ENCODE measurements at regions not wholly inside any gene's neighbourhood (a gene's known extent, or its start where the extent isn't known, plus 50 kb on each side); places are given as distances from the start of the nearest gene placed in this dataset.

DNA sequence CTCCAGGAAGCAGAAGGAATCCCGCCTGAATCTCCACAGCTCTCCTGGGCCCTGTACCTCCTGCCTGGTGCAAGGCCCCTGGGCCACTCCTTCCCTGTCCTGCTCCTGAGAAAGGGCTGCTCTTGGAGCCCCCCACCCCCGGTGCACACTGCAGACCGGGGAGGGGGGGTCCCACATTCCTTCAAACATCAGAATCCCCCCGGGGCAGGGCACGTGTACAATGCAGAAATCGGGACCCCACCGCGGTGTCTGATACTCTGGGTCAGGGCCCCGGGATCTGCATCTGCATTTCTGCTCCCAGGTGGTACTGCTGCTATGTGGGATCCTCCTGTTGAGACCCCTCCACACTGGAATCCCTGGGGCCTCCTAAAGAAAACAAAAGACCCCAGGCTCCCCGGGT is 99.5 kb upstream of the GSE1 start:
- Histone ChIP-seq H3K4me3 (ENCODE audit: low read length) (no peak overlapping the region), H3K27ac (ENCODE audit: low read depth, low read length) (no peak overlapping the region), H3K9me3 (ENCODE audit: control insufficient read depth, insufficient read depth, low read length) (no peaks in the 10 kb centered on the region), H3K79me2 (ENCODE audit: control insufficient read depth, low read length) (no peaks in the 10 kb centered on the region), H4K20me1 (ENCODE audit: control insufficient read depth, insufficient read depth, low read depth, low read length) (no peaks in the 10 kb centered on the region), H3K27me3 (ENCODE audit: control insufficient read depth, low read length) (peaks cover 3% of the 10 kb centered on the region; the same call in 1 of the 2 replicates), H3K36me3 (ENCODE audit: control insufficient read depth, low read length) (no peaks in the 10 kb centered on the region), H3F3A (ENCODE audit: control insufficient read depth, insufficient read depth) (no peaks in the 10 kb centered on the region), H3K4me1 (ENCODE audit: control insufficient read depth, low read length) (no peaks in the 10 kb centered on the region), H3K9me2 (replicated peaks; ENCODE audit: control insufficient read depth, low read length) (no peaks in the 10 kb centered on the region), H3K4me2 (ENCODE audit: low read length) (no peak overlapping the region)
- TF ChIP-seq EZH2phosphoT487 (IDR thresholded peaks at IDR 0.05; ENCODE audit: borderline replicate concordance, low read length), result no peak
- TF ChIP-seq, protein P1, sequence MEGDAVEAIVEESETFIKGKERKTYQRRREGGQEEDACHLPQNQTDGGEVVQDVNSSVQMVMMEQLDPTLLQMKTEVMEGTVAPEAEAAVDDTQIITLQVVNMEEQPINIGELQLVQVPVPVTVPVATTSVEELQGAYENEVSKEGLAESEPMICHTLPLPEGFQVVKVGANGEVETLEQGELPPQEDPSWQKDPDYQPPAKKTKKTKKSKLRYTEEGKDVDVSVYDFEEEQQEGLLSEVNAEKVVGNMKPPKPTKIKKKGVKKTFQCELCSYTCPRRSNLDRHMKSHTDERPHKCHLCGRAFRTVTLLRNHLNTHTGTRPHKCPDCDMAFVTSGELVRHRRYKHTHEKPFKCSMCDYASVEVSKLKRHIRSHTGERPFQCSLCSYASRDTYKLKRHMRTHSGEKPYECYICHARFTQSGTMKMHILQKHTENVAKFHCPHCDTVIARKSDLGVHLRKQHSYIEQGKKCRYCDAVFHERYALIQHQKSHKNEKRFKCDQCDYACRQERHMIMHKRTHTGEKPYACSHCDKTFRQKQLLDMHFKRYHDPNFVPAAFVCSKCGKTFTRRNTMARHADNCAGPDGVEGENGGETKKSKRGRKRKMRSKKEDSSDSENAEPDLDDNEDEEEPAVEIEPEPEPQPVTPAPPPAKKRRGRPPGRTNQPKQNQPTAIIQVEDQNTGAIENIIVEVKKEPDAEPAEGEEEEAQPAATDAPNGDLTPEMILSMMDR (IDR thresholded peaks at IDR 0.05; ENCODE audit: low read depth, low read length, poor library complexity, severe bottlenecking), result no peak

DNA sequence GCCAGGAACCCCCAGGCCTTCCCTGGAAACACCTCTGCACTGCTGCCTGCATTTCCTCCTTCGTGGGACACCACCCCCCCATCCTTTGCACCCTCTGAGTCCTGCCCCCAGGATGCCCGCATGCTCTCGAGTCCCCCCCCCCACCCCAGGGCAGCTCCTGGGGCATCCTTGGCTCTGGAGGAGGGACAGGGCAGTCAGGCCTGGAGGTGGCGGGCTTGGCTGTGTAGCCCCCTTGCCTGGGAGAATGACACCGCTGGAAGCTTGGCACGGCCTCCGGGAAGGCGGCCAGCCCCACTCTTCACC is 98.9 kb upstream of the GSE1 start:
- H3K27ac ChIP-seq (ENCODE audit: low read depth, low read length), result no peak overlapping the region
- no peaks in the 10 kb centered on the region for H3K36me3 ChIP-seq (ENCODE audit: control insufficient read depth, low read length)
- H3K9me3 ChIP-seq (ENCODE audit: control insufficient read depth, insufficient read depth, low read length), result no peaks in the 10 kb centered on the region
- no peaks in the 10 kb centered on the region for H3F3A ChIP-seq (ENCODE audit: control insufficient read depth, insufficient read depth)
- peaks cover 3% of the 10 kb centered on the region; the same call in 1 of the 2 replicates for H3K27me3 ChIP-seq (ENCODE audit: control insufficient read depth, low read length)
- no peak overlapping the region for H3K4me2 ChIP-seq (ENCODE audit: low read length)
- no peaks in the 10 kb centered on the region for H3K79me2 ChIP-seq (ENCODE audit: control insufficient read depth, low read length)
- TF ChIP-seq, protein P1 (IDR thresholded peaks at IDR 0.05; ENCODE audit: low read depth, low read length, poor library complexity, severe bottlenecking), result no peak
- no peak for TF ChIP-seq EZH2phosphoT487 (IDR thresholded peaks at IDR 0.05; ENCODE audit: borderline replicate concordance, low read length)
- no peaks in the 10 kb centered on the region for H3K9me2 ChIP-seq (replicated peaks; ENCODE audit: control insufficient read depth, low read length)
- H3K4me3 ChIP-seq (ENCODE audit: low read length), result no peak overlapping the region
- no peaks in the 10 kb centered on the region for H3K4me1 ChIP-seq (ENCODE audit: control insufficient read depth, low read length)
- no peaks in the 10 kb centered on the region for H4K20me1 ChIP-seq (ENCODE audit: control insufficient read depth, insufficient read depth, low read depth, low read length)

DNA sequence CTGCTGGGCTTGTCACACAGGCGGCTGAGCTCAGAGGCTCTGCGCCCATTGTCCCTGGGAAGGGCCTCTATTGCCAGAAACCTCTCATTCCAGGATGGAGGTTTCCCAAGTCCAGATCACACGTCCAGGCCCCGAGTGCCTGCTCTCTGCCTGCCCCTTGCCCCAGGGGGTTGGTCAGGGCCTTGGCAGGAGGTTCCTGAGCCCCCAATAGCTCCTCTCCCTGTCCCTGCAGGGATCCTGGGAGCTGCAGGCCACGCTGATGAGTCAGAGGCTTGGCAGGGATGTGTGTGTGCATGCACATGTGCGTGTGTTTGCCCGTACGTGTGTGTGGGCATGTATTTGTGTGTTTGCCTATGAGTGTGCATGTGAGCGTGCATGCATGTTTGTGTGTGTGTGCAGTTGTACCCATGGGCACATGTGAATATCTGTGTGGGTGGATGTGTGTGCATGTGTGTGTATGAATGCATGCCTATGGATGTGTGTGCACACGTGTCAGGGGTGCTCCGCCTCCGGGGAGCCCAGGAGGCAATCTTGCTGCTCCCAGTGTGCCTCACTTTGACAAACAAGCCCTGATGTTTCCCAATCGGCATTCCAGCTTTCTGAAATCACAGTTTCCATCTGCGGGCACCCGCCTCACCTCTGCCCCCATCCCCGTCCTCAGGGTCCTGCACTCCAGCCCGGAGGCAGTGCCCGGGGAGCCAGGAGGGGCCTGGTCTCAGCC is 98.4 kb upstream of the GSE1 start:
- H3K4me1 ChIP-seq (ENCODE audit: control insufficient read depth, low read length), result no peaks in the 10 kb centered on the region
- TF ChIP-seq, protein P1 (IDR thresholded peaks at IDR 0.05; ENCODE audit: low read depth, low read length, poor library complexity, severe bottlenecking), result no peak
- TF ChIP-seq EZH2phosphoT487 (IDR thresholded peaks at IDR 0.05; ENCODE audit: borderline replicate concordance, low read length), result no peak
- peaks cover 3% of the 10 kb centered on the region; the same call in 1 of the 2 replicates for H3K27me3 ChIP-seq (ENCODE audit: control insufficient read depth, low read length)
- H3K9me3 ChIP-seq (ENCODE audit: control insufficient read depth, insufficient read depth, low read length), result no peaks in the 10 kb centered on the region
- no peaks in the 10 kb centered on the region for H3K36me3 ChIP-seq (ENCODE audit: control insufficient read depth, low read length)
- no peak overlapping the region for H3K27ac ChIP-seq (ENCODE audit: low read depth, low read length)
- H3K4me3 ChIP-seq (ENCODE audit: low read length), result no peak overlapping the region
- H3K4me2 ChIP-seq (ENCODE audit: low read length), result no peak overlapping the region
- H3K9me2 ChIP-seq (replicated peaks; ENCODE audit: control insufficient read depth, low read length), result no peaks in the 10 kb centered on the region
- H3F3A ChIP-seq (ENCODE audit: control insufficient read depth, insufficient read depth), result no peaks in the 10 kb centered on the region
- H4K20me1 ChIP-seq (ENCODE audit: control insufficient read depth, insufficient read depth, low read depth, low read length), result no peaks in the 10 kb centered on the region
- no peaks in the 10 kb centered on the region for H3K79me2 ChIP-seq (ENCODE audit: control insufficient read depth, low read length)
